HCT116 (cell line): ENCODE measurements at regions not wholly inside any gene's neighbourhood (a gene's known extent, or its start where the extent isn't known, plus 50 kb on each side); places are given as distances from the start of the nearest gene placed in this dataset.

Experiments
- ATAC-seq: fragments of 200-7000 bp; cut with Tn5 transposase; 2 replicates; pipeline ENCODE4 v1.9.1; 2020; ENCODE audit warnings: mild to moderate bottlenecking, moderate library complexity
- BruUV-seq: library from RNA; stranded (reverse); fragments of 400-500 nt; replicated peaks from 2 replicates; lab custom pipeline; 2021; lab: Mats Ljungman, UMichigan
- CTCF ChIA-PET: fragments of 300-600 bp; sonication (Branson Sonifier 250); formaldehyde crosslinking; loops from one replicate; lab custom pipeline; 2021; ENCODE audit warnings: antibody characterized with exemption; lab: Charles Lee
- POLR2A ChIA-PET: fragments of 300-600, 350-600 bp; sonication (Branson Sonifier 250); formaldehyde crosslinking; loops from one replicate; lab custom pipeline; 2021; ENCODE audit warnings: antibody characterized with exemption; lab: Charles Lee
- RAD21 ChIA-PET, 2 experiments: fragments of 300-600 bp; sonication (Branson Sonifier 250); formaldehyde crosslinking; loops; one replicate each; lab custom pipeline; 2023; ENCODE audit warnings: low total read pairs in 2 of 2; ENCODE audit not compliant: uncharacterized antibody in 2 of 2, unreplicated experiment in 2 of 2, low non-redundant PET in 1 of 2; lab: Charles Lee
- DNase-seq: peaks from one replicate; pipeline ENCODE4 v3.0.0-alpha.2; 2010; ENCODE audit warnings: low read depth, low spot score
- H2AFZ ChIP-seq: fragments of 200-600 bp; shearing (Covaris generic), sonication (generic); 2 replicates; pipeline ENCODE4 v1.6.1; 2017; ENCODE audit warnings: low read depth, mixed run types, mixed read lengths, antibody characterized with exemption, low read length; ENCODE audit not compliant: poor library complexity, severe bottlenecking
- H3K27ac ChIP-seq: 2 replicates; pipeline ENCODE4 v1.5.1; 2012; ENCODE audit warnings: low read depth, low read length
- H3K27me3 ChIP-seq: fragments of 200-600 bp; sonication (generic); 2 replicates; pipeline ENCODE4 v1.6.1; 2016; ENCODE audit warnings: mixed run types, low read length, mixed read lengths; ENCODE audit not compliant: insufficient read depth
- H3K36me3 ChIP-seq, 2 experiments: fragments of 200-500 bp in 1 of 2; fragments of 200-600 bp in 1 of 2; sonication (Bioruptor generic) in 1 of 2; sonication (generic) in 1 of 2; 2 replicates each; pipeline versions ENCODE4 v1.5.1 to v1.6.1; 2014 to 2016; ENCODE audit warnings: low read length in 2 of 2, inconsistent platforms in 1 of 2, mixed read lengths in 1 of 2, mixed run types in 1 of 2; ENCODE audit not compliant: insufficient read depth in 2 of 2, control insufficient read depth in 1 of 2
- H3K4me1 ChIP-seq, 2 experiments: fragments of 200-600 bp in 1 of 2; sonication (generic) in 1 of 2; 2 replicates each; pipeline versions ENCODE4 v1.5.1 to v1.6.1; 2012 to 2017; ENCODE audit warnings: low read length in 2 of 2, inconsistent platforms in 1 of 2, mild to moderate bottlenecking in 1 of 2, mixed read lengths in 1 of 2, mixed run types in 1 of 2, moderate library complexity in 1 of 2; ENCODE audit not compliant: insufficient read depth in 2 of 2, control insufficient read depth in 1 of 2
- H3K4me2 ChIP-seq: fragments of 200-600 bp; sonication (generic); 2 replicates; pipeline ENCODE4 v1.6.1; 2017; ENCODE audit warnings: mixed run types, low read length, mixed read lengths
- H3K4me3 ChIP-seq, 2 experiments: fragments of 200-600 bp in 1 of 2; sonication (generic) in 1 of 2; replicated peaks in 1 of 2; 2 replicates each; pipeline ENCODE4 v1.5.1; 2011 to 2016; ENCODE audit warnings: low read length in 2 of 2, control low read depth in 1 of 2, low read depth in 1 of 2, mild to moderate bottlenecking in 1 of 2, mixed read lengths in 1 of 2, mixed run types in 1 of 2
- H3K79me2 ChIP-seq: fragments of 200-600 bp; sonication (generic); 2 replicates; pipeline ENCODE4 v1.6.1; 2017; ENCODE audit warnings: mild to moderate bottlenecking, mixed run types, low read length, moderate library complexity, mixed read lengths; ENCODE audit not compliant: insufficient read depth
- H3K9ac ChIP-seq: fragments of 200-600 bp; sonication (generic); 2 replicates; pipeline ENCODE4 v1.6.1; 2016; ENCODE audit warnings: low read length, mixed read lengths
- H3K9me2 ChIP-seq: fragments of 200-600 bp; sonication (generic), shearing (Covaris generic); 2 replicates; pipeline ENCODE4 v1.6.1; 2017; ENCODE audit warnings: mixed run types, mild to moderate bottlenecking, moderate library complexity; ENCODE audit not compliant: insufficient read depth
- H3K9me3 ChIP-seq, 2 experiments: fragments of 200-500 bp in 1 of 2; fragments of 200-600 bp in 1 of 2; sonication (Bioruptor generic) in 1 of 2; sonication (generic) in 1 of 2; 2 replicates each; pipeline ENCODE4 v1.6.1; 2014 to 2017; ENCODE audit warnings: low read length in 2 of 2, mixed read lengths in 2 of 2, inconsistent platforms in 1 of 2, low read depth in 1 of 2, mild to moderate bottlenecking in 1 of 2, mixed run types in 1 of 2, moderate library complexity in 1 of 2; ENCODE audit not compliant: control insufficient read depth in 1 of 2, insufficient read depth in 1 of 2
- H4K20me1 ChIP-seq: fragments of 200-600 bp; sonication (generic), shearing (Covaris generic); 2 replicates; pipeline ENCODE4 v1.6.1; 2017; ENCODE audit warnings: mixed run types, mild to moderate bottlenecking, moderate library complexity; ENCODE audit not compliant: insufficient read depth
- CBX3 ChIP-seq: IDR thresholded peaks from 2 replicates; pipeline ENCODE4 v1.6.1; 2012; ENCODE audit warnings: low read depth
- EGR1 ChIP-seq: IDR thresholded peaks from 2 replicates; pipeline ENCODE4 v1.6.1; 2012; ENCODE audit warnings: low read depth
- EZH2 ChIP-seq: fragments of 200-600 bp; sonication (generic); IDR thresholded peaks from 2 replicates; pipeline ENCODE4 v1.6.1; 2017; ENCODE audit warnings: antibody characterized with exemption, mixed run types
- JUND ChIP-seq: IDR thresholded peaks from 2 replicates; pipeline ENCODE4 v1.6.1; 2012
- POLR2A ChIP-seq: IDR thresholded peaks from 2 replicates; pipeline ENCODE4 v1.7.0; 2011; ENCODE audit warnings: borderline replicate concordance; ENCODE audit not compliant: insufficient read depth, insufficient read length; ENCODE audit errors: extremely low read depth
- POLR2AphosphoS5 ChIP-seq: IDR thresholded peaks from 2 replicates; pipeline ENCODE4 v1.6.1; 2011; ENCODE audit warnings: mild to moderate bottlenecking, low read depth, low read length, moderate library complexity
- RAD21 ChIP-seq: IDR thresholded peaks from 2 replicates; pipeline ENCODE4 v1.6.1; 2012; ENCODE audit warnings: low read depth, mild to moderate bottlenecking
- SIN3A ChIP-seq: IDR thresholded peaks from 2 replicates; pipeline ENCODE4 v1.6.1; 2012; ENCODE audit warnings: low read depth
- SRF ChIP-seq: IDR thresholded peaks from 2 replicates; pipeline ENCODE4 v1.6.1; 2012; ENCODE audit warnings: low read depth
- YY1 ChIP-seq: IDR thresholded peaks from 2 replicates; pipeline ENCODE4 v1.6.1; 2011; ENCODE audit warnings: low read length, low read depth, moderate library complexity, mild to moderate bottlenecking; ENCODE audit not compliant: insufficient replicate concordance; ENCODE audit errors: extremely low read depth
- ZFX ChIP-seq: fragments of 450-650 bp; IDR thresholded peaks from 2 replicates; pipeline ENCODE4 v1.6.1; 2017
- ZNF274 ChIP-seq: fragments of 200-500 bp; sonication (Bioruptor generic); IDR thresholded peaks from 2 replicates; pipeline ENCODE4 v1.6.1; 2014; ENCODE audit warnings: mild to moderate bottlenecking, low read depth, low read length, inconsistent platforms
- intact Hi-C: fragments of 100-400 bp; cut with micrococcal nuclease; formaldehyde crosslinking; loops from 2 replicates; pipeline ENCODE4 v1.10.0; 2022
- TF ChIP-seq, protein P1 (sequence below), 3 experiments: fragments of 200-600 bp in 1 of 3; sonication (generic) in 1 of 3; IDR thresholded peaks in 2 of 3; conservative IDR thresholded peaks in 1 of 3; 2 replicates each; pipeline ENCODE4 v1.5.1; 2012 to 2017; ENCODE audit warnings: low read depth in 2 of 3, low read length in 2 of 3, antibody characterized with exemption in 1 of 3, borderline replicate concordance in 1 of 3, control low read depth in 1 of 3, mild to moderate bottlenecking in 1 of 3, mixed read lengths in 1 of 3, mixed run types in 1 of 3, moderate library complexity in 1 of 3; ENCODE audit not compliant: insufficient read depth in 1 of 3
- TF ChIP-seq, protein P2 (sequence below): IDR thresholded peaks from 2 replicates; pipeline ENCODE4 v1.6.1; 2012
- TF ChIP-seq, protein P3 (sequence below): IDR thresholded peaks from 2 replicates; pipeline ENCODE4 v1.6.1; 2012
- TF ChIP-seq, protein P4 (sequence below): IDR thresholded peaks from 2 replicates; pipeline ENCODE4 v1.6.1; 2011; ENCODE audit warnings: mild to moderate bottlenecking, low read length, moderate library complexity; ENCODE audit not compliant: insufficient replicate concordance; ENCODE audit errors: extremely low read depth

DNA sequence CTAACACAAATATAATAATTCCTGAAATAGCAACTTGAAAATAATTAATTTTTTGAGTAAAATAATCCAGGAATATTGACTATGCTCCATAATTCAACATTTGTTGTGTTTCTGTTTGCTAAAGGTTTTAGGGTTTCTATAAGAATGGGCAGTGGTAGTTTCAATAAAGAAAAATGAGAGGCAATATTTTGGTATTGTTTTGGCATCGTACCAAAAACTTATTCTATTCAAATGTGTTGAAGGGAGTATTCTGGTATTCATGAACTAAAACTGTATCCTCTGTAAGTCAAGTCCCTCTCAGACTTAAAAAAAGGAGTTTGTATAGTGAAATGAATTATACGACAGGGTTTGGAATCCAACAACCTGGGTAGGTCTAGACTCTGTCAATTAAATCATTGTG is 1245.6 kb upstream of the CELF4 start:
- no peaks in the 10 kb centered on the region for H3K27me3 ChIP-seq
- H3K79me2 ChIP-seq = no peaks in the 10 kb centered on the region
- no peak for DNase-seq
- POLR2A ChIA-PET = no interaction called here
- TF ChIP-seq YY1 = no peak
- TF ChIP-seq POLR2A = no peak
- no peak for TF ChIP-seq RAD21
- TF ChIP-seq, protein P1, sequence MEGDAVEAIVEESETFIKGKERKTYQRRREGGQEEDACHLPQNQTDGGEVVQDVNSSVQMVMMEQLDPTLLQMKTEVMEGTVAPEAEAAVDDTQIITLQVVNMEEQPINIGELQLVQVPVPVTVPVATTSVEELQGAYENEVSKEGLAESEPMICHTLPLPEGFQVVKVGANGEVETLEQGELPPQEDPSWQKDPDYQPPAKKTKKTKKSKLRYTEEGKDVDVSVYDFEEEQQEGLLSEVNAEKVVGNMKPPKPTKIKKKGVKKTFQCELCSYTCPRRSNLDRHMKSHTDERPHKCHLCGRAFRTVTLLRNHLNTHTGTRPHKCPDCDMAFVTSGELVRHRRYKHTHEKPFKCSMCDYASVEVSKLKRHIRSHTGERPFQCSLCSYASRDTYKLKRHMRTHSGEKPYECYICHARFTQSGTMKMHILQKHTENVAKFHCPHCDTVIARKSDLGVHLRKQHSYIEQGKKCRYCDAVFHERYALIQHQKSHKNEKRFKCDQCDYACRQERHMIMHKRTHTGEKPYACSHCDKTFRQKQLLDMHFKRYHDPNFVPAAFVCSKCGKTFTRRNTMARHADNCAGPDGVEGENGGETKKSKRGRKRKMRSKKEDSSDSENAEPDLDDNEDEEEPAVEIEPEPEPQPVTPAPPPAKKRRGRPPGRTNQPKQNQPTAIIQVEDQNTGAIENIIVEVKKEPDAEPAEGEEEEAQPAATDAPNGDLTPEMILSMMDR (IDR thresholded peaks at IDR 0.05 in 2 of 3, conservative IDR thresholded peaks at IDR 0.05 in 1 of 3; ENCODE audit: borderline replicate concordance in 1 of 3, insufficient read depth in 1 of 3, low read depth in 2 of 3, low read length in 2 of 3) = no peak
- no peak for TF ChIP-seq POLR2AphosphoS5
- TF ChIP-seq, protein P2, sequence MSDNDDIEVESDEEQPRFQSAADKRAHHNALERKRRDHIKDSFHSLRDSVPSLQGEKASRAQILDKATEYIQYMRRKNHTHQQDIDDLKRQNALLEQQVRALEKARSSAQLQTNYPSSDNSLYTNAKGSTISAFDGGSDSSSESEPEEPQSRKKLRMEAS = no peak
- TF ChIP-seq, protein P3, sequence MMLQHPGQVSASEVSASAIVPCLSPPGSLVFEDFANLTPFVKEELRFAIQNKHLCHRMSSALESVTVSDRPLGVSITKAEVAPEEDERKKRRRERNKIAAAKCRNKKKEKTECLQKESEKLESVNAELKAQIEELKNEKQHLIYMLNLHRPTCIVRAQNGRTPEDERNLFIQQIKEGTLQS = no peak
- TF ChIP-seq, all 23 proteins: peak for 0
- no peak for ATAC-seq
- CTCF ChIA-PET = no interaction called here
- BruUV-seq = no TSS peak
- Histone ChIP-seq H3K9ac (no peak overlapping the region), H3K4me1 (no peaks in the 10 kb centered on the region), H3K9me3 (no peaks in the 10 kb centered on the region), H2AFZ (no peak overlapping the region), H3K4me3 (no peak overlapping the region), H3K27ac (no peak overlapping the region), H3K36me3 (no peaks in the 10 kb centered on the region), H3K4me2 (no peak overlapping the region), H3K9me2 (no peaks in the 10 kb centered on the region), H4K20me1 (no peaks in the 10 kb centered on the region)
- RAD21 ChIA-PET = no interaction called here
- intact Hi-C loops = no loop called here

DNA sequence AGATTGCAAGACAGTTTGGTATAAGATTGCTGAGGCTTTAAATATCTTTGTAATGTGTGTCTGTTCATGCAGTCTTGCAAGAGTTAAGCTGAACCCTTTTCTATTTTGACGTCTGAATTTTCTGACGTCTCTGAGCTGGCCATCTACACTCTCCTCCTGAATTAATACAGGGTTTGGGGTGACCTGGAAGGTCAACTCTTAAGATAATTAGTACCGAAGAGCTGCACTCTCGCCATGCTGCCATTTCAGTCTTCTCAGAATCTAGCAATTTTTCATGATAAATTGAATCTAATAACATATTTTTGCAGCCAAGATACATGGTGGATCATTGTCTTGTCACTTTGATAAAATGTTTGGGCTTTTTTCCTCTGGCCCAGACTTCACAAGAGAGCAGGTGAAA is 1245.2 kb upstream of the CELF4 start:
- Histone ChIP-seq H3K4me1 (no peaks in the 10 kb centered on the region), H3K79me2 (no peaks in the 10 kb centered on the region), H3K9me3 (no peaks in the 10 kb centered on the region), H3K9ac (no peak overlapping the region), H2AFZ (no peak overlapping the region), H3K9me2 (no peaks in the 10 kb centered on the region), H3K27ac (no peak overlapping the region), H4K20me1 (no peaks in the 10 kb centered on the region), H3K4me2 (no peak overlapping the region), H3K4me3 (no peak overlapping the region), H3K36me3 (no peaks in the 10 kb centered on the region), H3K27me3 (no peaks in the 10 kb centered on the region)
- ChIA-PET RAD21 (no interaction called here), CTCF (no interaction called here), POLR2A (no interaction called here)
- no peak for ATAC-seq
- no TSS peak for BruUV-seq
- intact Hi-C loops = no loop called here
- DNase-seq = no peak
- TF ChIP-seq JUND (no peak), RAD21 (no peak), EZH2 (no peak), ZNF274 (no peak), SRF (no peak), CBX3 (no peak), SIN3A (no peak), EGR1 (no peak), ZFX (no peak)
- TF ChIP-seq, protein P4, sequence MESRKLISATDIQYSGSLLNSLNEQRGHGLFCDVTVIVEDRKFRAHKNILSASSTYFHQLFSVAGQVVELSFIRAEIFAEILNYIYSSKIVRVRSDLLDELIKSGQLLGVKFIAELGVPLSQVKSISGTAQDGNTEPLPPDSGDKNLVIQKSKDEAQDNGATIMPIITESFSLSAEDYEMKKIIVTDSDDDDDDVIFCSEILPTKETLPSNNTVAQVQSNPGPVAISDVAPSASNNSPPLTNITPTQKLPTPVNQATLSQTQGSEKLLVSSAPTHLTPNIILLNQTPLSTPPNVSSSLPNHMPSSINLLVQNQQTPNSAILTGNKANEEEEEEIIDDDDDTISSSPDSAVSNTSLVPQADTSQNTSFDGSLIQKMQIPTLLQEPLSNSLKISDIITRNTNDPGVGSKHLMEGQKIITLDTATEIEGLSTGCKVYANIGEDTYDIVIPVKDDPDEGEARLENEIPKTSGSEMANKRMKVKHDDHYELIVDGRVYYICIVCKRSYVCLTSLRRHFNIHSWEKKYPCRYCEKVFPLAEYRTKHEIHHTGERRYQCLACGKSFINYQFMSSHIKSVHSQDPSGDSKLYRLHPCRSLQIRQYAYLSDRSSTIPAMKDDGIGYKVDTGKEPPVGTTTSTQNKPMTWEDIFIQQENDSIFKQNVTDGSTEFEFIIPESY = no peak
